Immature natural killer cell (primary cell): ENCODE measurements at regions not wholly inside any gene's neighbourhood (a gene's known extent, or its start where the extent isn't known, plus 50 kb on each side); places are given as distances from the start of the nearest gene placed in this dataset.

Experiments used
- DNase-seq, 3 donors: peaks; one replicate each; pipeline ENCODE4 v3.0.0; 2022; ENCODE audit warnings: mixed read lengths in 1 of 3
- H3K27ac Mint-ChIP-seq, 6 donors: one replicate each; pipeline ENCODE4 v1.8.0; 2020; ENCODE audit warnings: mixed read lengths in 6 of 6, mild to moderate bottlenecking in 5 of 6, inconsistent platforms in 4 of 6, moderate library complexity in 3 of 6
- H3K27me3 Mint-ChIP-seq, 3 donors: one replicate each; pipeline ENCODE4 v1.8.0; 2020 to 2021; ENCODE audit warnings: low read depth in 3 of 3, mild to moderate bottlenecking in 3 of 3, mixed read lengths in 3 of 3, moderate library complexity in 3 of 3, inconsistent platforms in 1 of 3
- H3K36me3 Mint-ChIP-seq, 3 donors: one replicate each; pipeline ENCODE4 v1.8.0; 2020; ENCODE audit warnings: mixed read lengths in 3 of 3, inconsistent platforms in 2 of 3, mild to moderate bottlenecking in 2 of 3
- H3K4me1 Mint-ChIP-seq, 2 donors: one replicate each; pipeline ENCODE4 v1.8.0; 2020; ENCODE audit warnings: inconsistent platforms in 2 of 2, mild to moderate bottlenecking in 2 of 2, mixed read lengths in 2 of 2, moderate library complexity in 1 of 2
- H3K4me3 Mint-ChIP-seq, 5 donors: one replicate each; pipeline ENCODE4 v1.8.0; 2020; ENCODE audit warnings: mild to moderate bottlenecking in 5 of 5, mixed read lengths in 5 of 5, inconsistent platforms in 3 of 5, moderate library complexity in 3 of 5
- H3K9me3 Mint-ChIP-seq, 6 donors: one replicate each; pipeline ENCODE4 v1.8.0; 2020; ENCODE audit warnings: mild to moderate bottlenecking in 6 of 6, mixed read lengths in 6 of 6, inconsistent platforms in 4 of 6, moderate library complexity in 3 of 6

GRCh38 chr9:71361357-71361756 lies 239.9 kb upstream of the TRPM3 start:
- no peak overlapping the region for H3K27ac Mint-ChIP-seq
- H3K36me3 Mint-ChIP-seq, result no peaks in the 10 kb centered on the region
- peaks cover 0 to 2% (median 0%) of the 10 kb centered on the region in 6 donors for H3K9me3 Mint-ChIP-seq
- H3K4me3 Mint-ChIP-seq, result no peak overlapping the region
- H3K4me1 Mint-ChIP-seq, result no peaks in the 10 kb centered on the region
- H3K27me3 Mint-ChIP-seq, result peaks cover 0 to 1% (median 0%) of the 10 kb centered on the region in 3 donors
- no peak for DNase-seq

GRCh38 chr9:71357346-71357745 lies 235.9 kb upstream of the TRPM3 start:
- Mint-ChIP-seq H3K4me3 (no peak overlapping the region), H3K4me1 (no peaks in the 10 kb centered on the region), H3K27me3 (peaks cover 0 to 4% (median 0%) of the 10 kb centered on the region in 3 donors), H3K36me3 (no peaks in the 10 kb centered on the region), H3K9me3 (peaks cover 0 to 1% (median 0%) of the 10 kb centered on the region in 6 donors), H3K27ac (no peak overlapping the region)
- DNase-seq, result no peak

- H3K9me3 Mint-ChIP-seq, result peaks cover 0 to 1% (median 0%) of the 10 kb centered on the region in 6 donors
- H3K4me1 Mint-ChIP-seq, result no peaks in the 10 kb centered on the region
- H3K27ac Mint-ChIP-seq, result no peak overlapping the region
- peaks cover 0 to 4% (median 0%) of the 10 kb centered on the region in 3 donors for H3K27me3 Mint-ChIP-seq
- H3K4me3 Mint-ChIP-seq, result no peak overlapping the region
- H3K36me3 Mint-ChIP-seq, result no peaks in the 10 kb centered on the region
- no peak for DNase-seq
Observed at GRCh38 chr9:71355884-71356283, 234.5 kb upstream of the TRPM3 start.

DNA sequence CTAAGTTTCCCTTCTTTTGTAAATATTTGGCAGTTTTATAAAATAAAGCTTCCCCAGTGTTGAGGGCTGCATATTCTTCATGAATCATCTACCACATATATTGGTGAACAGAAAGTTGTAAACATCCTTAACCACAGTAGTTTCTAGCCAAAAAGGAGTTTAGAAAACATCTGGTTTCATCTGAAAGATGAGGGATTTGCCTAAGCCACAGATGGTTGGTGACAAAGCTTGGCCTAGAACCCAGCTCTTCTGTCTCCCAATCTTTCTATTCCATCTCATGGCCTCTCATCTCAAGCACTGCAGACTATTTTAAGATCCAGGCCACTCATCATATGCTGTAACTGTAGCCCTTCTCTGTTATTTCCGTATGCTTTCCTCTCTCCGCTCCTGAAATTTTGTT lies 232.3 kb upstream of the TRPM3 start:
- no peak for DNase-seq
- Mint-ChIP-seq H3K27me3 (peaks cover 0 to 4% (median 0%) of the 10 kb centered on the region in 3 donors), H3K36me3 (no peaks in the 10 kb centered on the region), H3K4me1 (no peaks in the 10 kb centered on the region), H3K4me3 (no peak overlapping the region), H3K27ac (no peak overlapping the region), H3K9me3 (peaks cover 0 to 1% (median 0%) of the 10 kb centered on the region in 6 donors)

DNA sequence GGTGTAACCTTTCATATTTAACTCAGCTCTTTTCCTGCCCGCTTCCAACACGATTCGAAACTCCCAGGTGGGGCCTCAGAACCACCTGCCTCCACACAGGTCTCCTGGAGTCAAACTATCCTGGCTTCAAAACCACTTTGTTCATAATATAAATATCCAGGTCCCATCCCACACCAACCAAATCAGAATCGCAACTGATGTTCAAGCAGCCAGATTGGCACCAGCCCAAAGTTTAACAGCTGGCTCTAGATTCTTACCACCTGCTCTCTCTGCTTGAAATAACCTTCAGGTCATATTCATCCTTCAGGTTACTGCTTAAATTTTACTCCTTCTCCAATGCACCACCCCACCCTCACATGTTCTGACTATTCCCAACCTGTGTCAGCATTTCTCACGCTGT lies 231.4 kb upstream of the TRPM3 start:
- Mint-ChIP-seq H3K9me3 (peaks cover 0 to 1% (median 0%) of the 10 kb centered on the region in 6 donors), H3K4me3 (no peak overlapping the region), H3K27ac (no peak overlapping the region), H3K36me3 (no peaks in the 10 kb centered on the region), H3K4me1 (no peaks in the 10 kb centered on the region), H3K27me3 (peaks cover 0 to 4% (median 0%) of the 10 kb centered on the region in 3 donors)
- no peak for DNase-seq

DNA sequence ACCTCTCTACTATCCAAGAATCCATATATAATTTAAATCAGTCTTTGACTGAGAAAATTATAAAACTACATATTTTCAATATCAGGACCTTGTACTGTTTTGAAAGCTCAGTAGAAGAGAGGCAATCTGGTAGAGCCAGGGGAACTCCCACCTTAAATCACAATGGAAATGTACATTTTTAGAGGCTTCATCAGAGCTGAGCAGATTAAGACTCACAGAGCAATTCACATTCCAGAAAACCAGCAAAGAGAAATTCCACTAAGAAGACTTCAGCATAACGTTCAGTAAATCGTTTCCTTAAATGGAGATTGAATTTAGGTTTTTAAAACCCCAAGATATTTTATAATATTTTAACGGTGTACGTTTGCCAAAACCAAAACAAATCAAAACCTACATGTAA lies 227.8 kb upstream of the TRPM3 start:
- Mint-ChIP-seq H3K9me3 (peaks cover 0 to 4% (median under 1%) of the 10 kb centered on the region in 6 donors), H3K36me3 (no peaks in the 10 kb centered on the region), H3K27ac (no peak overlapping the region), H3K27me3 (peaks cover 0 to 3% (median 0%) of the 10 kb centered on the region in 3 donors), H3K4me1 (no peaks in the 10 kb centered on the region), H3K4me3 (no peak overlapping the region)
- DNase-seq, result no peak

DNA sequence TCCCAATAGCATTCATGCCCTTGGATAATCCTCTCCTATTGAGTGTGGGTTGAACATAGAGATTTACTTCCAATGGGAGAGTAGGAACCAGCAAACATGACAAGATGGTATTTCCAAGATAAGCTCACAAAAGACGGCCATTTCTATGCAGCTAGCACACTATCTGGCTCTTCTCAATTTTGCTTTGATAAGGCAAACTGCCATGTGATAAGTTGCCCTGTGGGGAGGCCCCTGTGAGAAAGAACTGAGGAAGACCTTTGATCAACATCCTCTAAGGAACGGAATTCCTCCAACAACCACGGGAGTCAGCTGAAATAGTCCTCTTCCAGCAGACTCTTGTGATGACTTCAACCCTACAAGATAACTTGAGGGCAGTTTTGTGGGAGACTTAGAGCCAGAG lies 211.9 kb upstream of the TRPM3 start:
- peaks cover 0 to 10% (median 6%) of the 10 kb centered on the region in 6 donors for H3K9me3 Mint-ChIP-seq
- no peak for DNase-seq
- no peak overlapping the region for H3K4me3 Mint-ChIP-seq
- H3K36me3 Mint-ChIP-seq, result no peaks in the 10 kb centered on the region
- H3K27me3 Mint-ChIP-seq, result peaks cover 2 to 3% (median 2%) of the 10 kb centered on the region in 3 donors
- H3K4me1 Mint-ChIP-seq, result no peaks in the 10 kb centered on the region
- no peak overlapping the region for H3K27ac Mint-ChIP-seq

DNA sequence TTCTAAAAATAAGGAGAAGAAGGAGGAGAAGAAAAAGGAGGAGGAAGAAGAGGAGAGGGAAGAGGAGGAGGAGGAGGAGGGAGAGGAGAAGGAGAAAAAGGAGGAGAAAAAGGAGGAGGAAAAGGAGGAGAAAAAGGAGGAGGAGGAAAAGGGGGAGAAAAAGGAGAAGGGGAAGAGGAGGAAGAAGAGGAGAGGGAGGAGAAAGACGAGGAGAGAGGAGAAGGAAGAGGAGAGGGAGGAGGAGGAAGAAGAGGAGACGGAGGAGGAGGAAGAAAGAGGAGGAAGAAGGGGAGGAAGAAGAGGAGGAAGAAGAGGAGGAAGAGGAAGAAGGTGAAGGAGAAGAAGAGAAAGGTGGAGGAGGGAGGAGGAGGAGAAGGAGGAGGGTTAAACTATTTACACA lies 210.2 kb upstream of the TRPM3 start:
- Mint-ChIP-seq H3K9me3 (peaks cover 0 to 9% (median 0%) of the 10 kb centered on the region in 6 donors), H3K27ac (no peak overlapping the region), H3K4me3 (no peak overlapping the region), H3K27me3 (peaks cover 0 to 2% (median 2%) of the 10 kb centered on the region in 3 donors), H3K4me1 (no peaks in the 10 kb centered on the region), H3K36me3 (no peaks in the 10 kb centered on the region)
- DNase-seq, result no peak

DNA sequence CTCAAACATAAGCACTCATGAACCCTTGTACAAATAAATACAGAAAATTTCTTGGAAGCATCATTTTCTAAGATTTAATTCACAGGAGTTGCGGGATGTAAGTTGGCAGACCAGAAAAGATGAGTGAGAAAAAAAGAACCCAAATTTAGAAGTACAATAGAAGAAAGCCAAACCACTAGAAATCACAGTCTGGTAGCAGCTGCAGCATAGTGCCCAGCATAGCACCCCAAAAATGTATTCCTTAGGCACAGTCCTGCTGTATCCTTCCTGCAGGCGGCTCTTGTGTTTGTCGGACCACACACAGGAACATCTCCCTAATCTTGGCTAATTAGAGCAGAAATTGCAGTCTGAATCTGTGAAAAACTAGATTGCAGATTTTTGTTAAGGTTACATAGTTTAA lies 208.5 kb upstream of the TRPM3 start:
- H3K36me3 Mint-ChIP-seq, result no peaks in the 10 kb centered on the region
- DNase-seq, result no peak
- no peaks in the 10 kb centered on the region for H3K4me1 Mint-ChIP-seq
- no peaks in the 10 kb centered on the region for H3K9me3 Mint-ChIP-seq
- peaks cover 0 to 2% (median 2%) of the 10 kb centered on the region in 3 donors for H3K27me3 Mint-ChIP-seq
- H3K27ac Mint-ChIP-seq, result no peak overlapping the region
- H3K4me3 Mint-ChIP-seq, result no peak overlapping the region

DNA sequence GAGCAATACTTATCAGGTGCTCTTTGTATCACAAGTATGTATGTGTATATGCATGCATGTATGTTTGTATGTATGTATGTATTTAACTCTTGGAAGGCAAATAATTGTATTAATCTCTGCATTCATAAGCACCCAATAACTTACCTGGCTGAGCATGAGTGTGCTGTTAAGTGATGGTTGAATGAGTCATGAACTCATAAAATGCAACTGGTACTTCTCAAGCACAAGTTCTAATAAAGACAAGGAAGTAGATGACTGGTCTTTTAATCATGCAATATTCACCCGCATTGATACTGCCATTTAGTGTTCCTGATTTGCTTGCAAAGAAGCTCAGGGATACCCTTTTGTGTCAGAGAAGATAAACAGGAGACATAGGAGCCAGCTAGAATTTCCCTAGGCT lies 204.9 kb upstream of the TRPM3 start:
- no peaks in the 10 kb centered on the region for H3K9me3 Mint-ChIP-seq
- H3K27ac Mint-ChIP-seq, result no peak overlapping the region
- no peaks in the 10 kb centered on the region for H3K36me3 Mint-ChIP-seq
- no peaks in the 10 kb centered on the region for H3K4me1 Mint-ChIP-seq
- H3K4me3 Mint-ChIP-seq, result no peak overlapping the region
- DNase-seq, result no peak
- H3K27me3 Mint-ChIP-seq, result peaks cover 0 to 2% (median 0%) of the 10 kb centered on the region in 3 donors

DNA sequence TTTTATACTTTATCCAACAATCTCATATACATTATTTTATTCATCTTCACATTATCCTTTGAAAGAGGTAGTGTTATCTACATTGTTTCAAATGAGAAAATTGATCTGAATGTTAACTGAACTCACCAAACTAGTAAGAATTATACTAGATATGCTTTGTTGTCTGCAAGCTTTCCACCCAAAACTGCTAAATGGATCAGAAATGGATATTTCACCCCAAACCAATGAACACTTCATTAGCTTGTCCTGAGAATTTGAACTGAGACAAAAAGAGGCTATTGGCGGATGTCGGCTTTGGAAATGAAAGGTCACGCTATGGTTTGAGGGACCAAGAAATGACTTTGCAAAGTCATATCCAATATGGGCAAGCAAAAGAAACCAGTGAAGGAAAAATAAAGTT lies 201.9 kb upstream of the TRPM3 start:
- H3K27ac Mint-ChIP-seq, result no peak overlapping the region
- no peak overlapping the region for H3K4me3 Mint-ChIP-seq
- DNase-seq, result no peak
- no peaks in the 10 kb centered on the region for H3K9me3 Mint-ChIP-seq
- no peaks in the 10 kb centered on the region for H3K4me1 Mint-ChIP-seq
- H3K36me3 Mint-ChIP-seq, result no peaks in the 10 kb centered on the region
- H3K27me3 Mint-ChIP-seq, result no peaks in the 10 kb centered on the region

DNA sequence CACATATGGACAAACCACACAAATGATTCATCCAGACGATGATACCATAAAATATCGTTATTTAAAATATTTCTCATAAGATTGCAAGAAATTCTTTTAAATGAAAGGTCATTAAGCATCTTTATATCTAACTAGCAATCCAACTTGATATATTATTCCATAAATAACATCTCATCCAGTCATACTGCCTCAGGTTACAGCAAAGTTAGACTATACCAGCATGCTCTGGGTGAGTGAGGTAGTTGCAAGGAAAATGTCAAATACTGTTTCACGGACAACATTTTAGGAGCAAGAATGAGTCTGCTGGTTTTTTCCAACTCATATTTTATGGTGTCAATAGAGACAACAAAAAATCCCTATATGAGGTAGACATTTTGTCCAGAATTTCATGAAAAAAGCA lies 200.9 kb upstream of the TRPM3 start:
- Mint-ChIP-seq H3K27ac (no peak overlapping the region), H3K9me3 (no peaks in the 10 kb centered on the region), H3K36me3 (no peaks in the 10 kb centered on the region), H3K4me1 (no peaks in the 10 kb centered on the region), H3K27me3 (no peaks in the 10 kb centered on the region), H3K4me3 (no peak overlapping the region)
- DNase-seq, result no peak

DNA sequence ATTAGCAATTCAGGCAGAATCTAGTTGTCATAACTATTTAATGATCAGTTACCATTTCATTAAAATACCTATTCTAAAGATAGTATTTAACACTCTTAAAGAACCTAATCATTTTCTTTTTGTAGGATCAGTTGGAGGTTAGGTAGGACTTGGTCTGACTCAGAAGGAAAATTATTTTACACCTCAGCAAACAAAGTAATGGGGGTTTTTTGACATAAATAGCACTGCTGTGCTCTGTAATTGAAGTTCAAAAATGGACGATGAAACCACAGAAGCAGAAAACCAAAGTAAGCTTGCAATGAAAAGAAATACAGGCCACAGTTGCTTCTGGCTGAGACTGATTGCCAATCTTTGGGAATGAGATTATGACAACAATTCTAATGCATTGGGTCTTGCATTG lies 187.0 kb upstream of the TRPM3 start:
- Mint-ChIP-seq H3K36me3 (no peaks in the 10 kb centered on the region), H3K4me1 (no peaks in the 10 kb centered on the region), H3K4me3 (no peak overlapping the region), H3K27me3 (no peaks in the 10 kb centered on the region), H3K27ac (no peak overlapping the region), H3K9me3 (peaks cover 0 to under 1% (median 0%) of the 10 kb centered on the region in 6 donors)
- no peak for DNase-seq

DNA sequence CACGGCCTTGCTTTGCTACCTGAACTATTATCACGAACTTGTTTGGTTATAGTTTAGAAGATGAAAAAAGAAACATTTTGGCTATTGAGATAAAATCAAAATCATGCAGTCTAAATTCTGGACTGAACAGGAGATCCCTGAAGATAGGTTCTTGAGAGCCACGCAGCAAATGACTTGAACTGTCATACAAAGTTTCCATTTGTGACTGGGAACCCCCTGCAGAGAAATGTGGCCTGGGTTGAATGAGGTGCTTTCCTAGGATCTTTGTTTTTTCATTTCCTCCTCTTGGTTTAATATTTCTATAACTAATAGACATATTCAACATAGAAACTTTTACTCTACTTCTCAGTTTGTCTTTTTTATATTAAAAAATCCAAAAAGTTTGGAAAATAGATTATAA lies 184.7 kb upstream of the TRPM3 start:
- no peak for DNase-seq
- Mint-ChIP-seq H3K4me3 (no peak overlapping the region), H3K4me1 (no peaks in the 10 kb centered on the region), H3K27me3 (peaks cover 0 to 2% (median 1%) of the 10 kb centered on the region in 3 donors), H3K9me3 (no peaks in the 10 kb centered on the region), H3K27ac (no peak overlapping the region), H3K36me3 (no peaks in the 10 kb centered on the region)

GRCh38 chr9:71303351-71303750 lies 181.9 kb upstream of the TRPM3 start:
- DNase-seq, result no peak
- H3K27me3 Mint-ChIP-seq, result peaks cover 0 to 4% (median 1%) of the 10 kb centered on the region in 3 donors
- H3K36me3 Mint-ChIP-seq, result no peaks in the 10 kb centered on the region
- H3K27ac Mint-ChIP-seq, result no peak overlapping the region
- no peak overlapping the region for H3K4me3 Mint-ChIP-seq
- no peaks in the 10 kb centered on the region for H3K4me1 Mint-ChIP-seq
- no peaks in the 10 kb centered on the region for H3K9me3 Mint-ChIP-seq
